CD14-positive monocyte (primary cell): ENCODE measurements at regions not wholly inside any gene's neighbourhood (a gene's known extent, or its start where the extent isn't known, plus 50 kb on each side); places are given as distances from the start of the nearest gene placed in this dataset.

ENCODE experiments used
- DNase-seq, 3 donors: peaks; one replicate each; pipeline ENCODE4 v3.0.0-alpha.2; 2011 to 2022
- H2AFZ ChIP-seq: 2 replicates; pipeline ENCODE4 v1.6.0; 2012; ENCODE audit warnings: mild to moderate bottlenecking, low read depth, low read length, inconsistent platforms; ENCODE audit not compliant: insufficient read depth, poor library complexity, severe bottlenecking
- H3K27ac ChIP-seq, 2 donors: 1 replicate in 1 of 2; 2 replicates in 1 of 2; pipeline ENCODE4 v1.5.1; 2012 to 2013; ENCODE audit warnings: low read length in 2 of 2, control low read depth in 1 of 2, inconsistent platforms in 1 of 2, low read depth in 1 of 2, mild to moderate bottlenecking in 1 of 2
- H3K27me3 ChIP-seq, 2 donors: one replicate each; pipeline versions ENCODE4 v1.6.0 to v1.6.1; 2011 to 2013; ENCODE audit warnings: low read length in 2 of 2; ENCODE audit not compliant: control insufficient read depth in 2 of 2, insufficient read depth in 2 of 2
- H3K36me3 ChIP-seq, 2 donors: replicated peaks in 1 of 2; 1 replicate in 1 of 2; 2 replicates in 1 of 2; pipeline versions ENCODE4 v1.5.1 to v1.6.1; 2012 to 2013; ENCODE audit warnings: low read length in 2 of 2, control low read depth in 1 of 2, inconsistent platforms in 1 of 2, mild to moderate bottlenecking in 1 of 2; ENCODE audit not compliant: insufficient read depth in 2 of 2, control insufficient read depth in 1 of 2
- H3K4me1 ChIP-seq, 2 donors: 1 replicate in 1 of 2; 2 replicates in 1 of 2; pipeline versions ENCODE4 v1.5.1 to v1.6.1; 2012 to 2013; ENCODE audit warnings: low read length in 2 of 2, control low read depth in 1 of 2, inconsistent platforms in 1 of 2, mild to moderate bottlenecking in 1 of 2, moderate library complexity in 1 of 2; ENCODE audit not compliant: insufficient read depth in 2 of 2, control insufficient read depth in 1 of 2
- H3K4me2 ChIP-seq: replicated peaks from 2 replicates; pipeline ENCODE3; 2012; ENCODE audit warnings: low read length, moderate library complexity, mild to moderate bottlenecking; ENCODE audit not compliant: poor library complexity, severe bottlenecking; ENCODE audit errors: extremely low read depth
- H3K4me3 ChIP-seq, 3 experiments: fragments of 200-600 bp in 1 of 3; sonication (generic) in 1 of 3; replicated peaks in 1 of 3; 1 replicate in 2 of 3; 2 replicates in 1 of 3; pipeline ENCODE4 v1.5.1; 2011 to 2013; ENCODE audit warnings: low read length in 3 of 3, mild to moderate bottlenecking in 3 of 3, control low read depth in 2 of 3, low read depth in 2 of 3, inconsistent platforms in 1 of 3, moderate library complexity in 1 of 3
- H3K79me2 ChIP-seq: 2 replicates; pipeline ENCODE4 v1.6.0; 2012; ENCODE audit warnings: mild to moderate bottlenecking, control low read depth, inconsistent platforms, low read length, moderate library complexity; ENCODE audit not compliant: insufficient read depth
- H3K9ac ChIP-seq: 2 replicates; pipeline ENCODE4 v1.6.0; 2017; ENCODE audit warnings: low read length, mild to moderate bottlenecking; ENCODE audit not compliant: insufficient read depth, poor library complexity, severe bottlenecking
- H3K9me3 ChIP-seq, 2 donors: replicated peaks in 1 of 2; 1 replicate in 1 of 2; 2 replicates in 1 of 2; pipeline versions ENCODE4 v1.5.1 to v1.6.1; 2012 to 2013; ENCODE audit warnings: low read length in 2 of 2, control low read depth in 1 of 2; ENCODE audit not compliant: control insufficient read depth in 1 of 2, insufficient read depth in 1 of 2
- H4K20me1 ChIP-seq: 2 replicates; pipeline ENCODE4 v1.6.0; 2012; ENCODE audit warnings: mild to moderate bottlenecking, low read length, control low read depth, moderate library complexity; ENCODE audit not compliant: insufficient read depth
- H3K27ac Mint-ChIP-seq, 7 donors: one replicate each; pipeline ENCODE4 v1.8.0; 2020; ENCODE audit warnings: mild to moderate bottlenecking in 7 of 7, mixed read lengths in 7 of 7, moderate library complexity in 6 of 7, inconsistent platforms in 2 of 7
- H3K27me3 Mint-ChIP-seq, 3 donors: one replicate each; pipeline ENCODE4 v1.8.0; 2021 to 2022; ENCODE audit warnings: low read depth in 3 of 3, mild to moderate bottlenecking in 3 of 3, mixed read lengths in 3 of 3, moderate library complexity in 3 of 3, inconsistent platforms in 1 of 3
- H3K36me3 Mint-ChIP-seq, 2 donors: one replicate each; pipeline ENCODE4 v1.8.0; 2020; ENCODE audit warnings: mixed read lengths in 2 of 2, inconsistent platforms in 1 of 2, mild to moderate bottlenecking in 1 of 2
- H3K4me1 Mint-ChIP-seq: one replicate; pipeline ENCODE4 v1.8.0; 2020; ENCODE audit warnings: mild to moderate bottlenecking, mixed read lengths
- H3K4me3 Mint-ChIP-seq, 2 donors: one replicate each; pipeline ENCODE4 v1.8.0; 2020; ENCODE audit warnings: mild to moderate bottlenecking in 2 of 2, mixed read lengths in 2 of 2, moderate library complexity in 1 of 2
- H3K9me3 Mint-ChIP-seq, 7 donors: one replicate each; pipeline ENCODE4 v1.8.0; 2020 to 2022; ENCODE audit warnings: mixed read lengths in 7 of 7, mild to moderate bottlenecking in 6 of 7, moderate library complexity in 6 of 7, inconsistent platforms in 2 of 7
- CTCF ChIP-seq: fragments of 200-600 bp; IDR thresholded peaks from one replicate; pipeline ENCODE4 v1.8.0; 2022; ENCODE audit warnings: antibody characterized with exemption, mild to moderate bottlenecking
- WGBS: methylation state at CpG from one replicate; pipeline ENCODE4 v1.1.5; 2013; ENCODE audit warnings: missing lambda C conversion rate; ENCODE audit not compliant: insufficient coverage; 5-methylcytosine and 5-hydroxymethylcytosine counted together
- intact Hi-C, 2 donors: fragments of 100-400 bp; cut with micrococcal nuclease; formaldehyde crosslinking; loops; one replicate each; pipeline versions ENCODE4 v1.15.0 to v1.15.1; 2023

- no peak overlapping the region for H3K27ac Mint-ChIP-seq
- peaks cover 0 to 2% (median 0%) of the 10 kb centered on the region in 7 donors for H3K9me3 Mint-ChIP-seq
- 89% methylated on average over 3 of the region's 4 CpGs for WGBS
These were observed 140.6 kb upstream of the TNRC6C start for GRCh38 chr17:77817953-77818352.

GRCh38 chr17:77819497-77819896, 139.0 kb upstream of the TNRC6C start:
- TF ChIP-seq CTCF: no peak
- H3K36me3 ChIP-seq: no peaks in the 10 kb centered on the region
- no peaks in the 10 kb centered on the region for H4K20me1 ChIP-seq
- no peaks in the 10 kb centered on the region for H3K79me2 ChIP-seq
- H3K4me2 ChIP-seq: no peak overlapping the region
- no peaks in the 10 kb centered on the region for H3K4me1 ChIP-seq
- Mint-ChIP-seq H3K4me3 (no peak overlapping the region), H3K36me3 (no peaks in the 10 kb centered on the region), H3K9me3 (peaks cover 0 to 1% (median 0%) of the 10 kb centered on the region in 7 donors), H3K27ac (no peak overlapping the region), H3K4me1 (no peaks in the 10 kb centered on the region), H3K27me3 (peaks cover 3 to 13% (median 6%) of the 10 kb centered on the region in 3 donors)
- no peak overlapping the region for H3K9ac ChIP-seq
- H3K4me3 ChIP-seq: no peak overlapping the region
- intact Hi-C loops: no loop called here
- no peak overlapping the region for H2AFZ ChIP-seq
- DNase-seq: no peak
- H3K27me3 ChIP-seq: peaks cover 0 to 2% of the 10 kb centered on the region in 2 donors
- no peak overlapping the region for H3K27ac ChIP-seq
- no peaks in the 10 kb centered on the region for H3K9me3 ChIP-seq
- WGBS: 80% methylated on average over 1 of the region's 3 CpGs

More at GRCh38 chr17:77817953-77818352, 140.6 kb upstream of the TNRC6C start:
- H3K79me2 ChIP-seq: no peaks in the 10 kb centered on the region
- H3K4me1 ChIP-seq: no peaks in the 10 kb centered on the region
- H3K4me3 Mint-ChIP-seq: no peak overlapping the region
- H4K20me1 ChIP-seq: no peaks in the 10 kb centered on the region
- no peak overlapping the region for H2AFZ ChIP-seq
- no peaks in the 10 kb centered on the region for H3K36me3 ChIP-seq
- no peaks in the 10 kb centered on the region for H3K9me3 ChIP-seq
- TF ChIP-seq CTCF: no peak
- H3K27ac ChIP-seq: no peak overlapping the region
- H3K36me3 Mint-ChIP-seq: no peaks in the 10 kb centered on the region
- H3K4me1 Mint-ChIP-seq: no peaks in the 10 kb centered on the region
- peaks cover 3 to 9% (median 5%) of the 10 kb centered on the region in 3 donors for H3K27me3 Mint-ChIP-seq
- DNase-seq: no peak
- H3K4me3 ChIP-seq: no peak overlapping the region
- no peak overlapping the region for H3K4me2 ChIP-seq
- intact Hi-C loops: no loop called here
- peaks cover 0 to 4% of the 10 kb centered on the region in 2 donors for H3K27me3 ChIP-seq
- no peak overlapping the region for H3K9ac ChIP-seq
